ENCODE measurements at regions not wholly inside any gene's neighbourhood (a gene's known extent, or its start where the extent isn't known, plus 50 kb on each side); places are given as distances from the start of the nearest gene placed in this dataset.
A peak's percentile ranks its signal among the peaks of the same experiment; 100 is the strongest.
"Not testable (repeated sequence)": the region's sequence is repeated elsewhere in the genome, so short reads cannot be mapped to it uniquely, and the experiment has no call there.

- DNase-seq (ENCODE audit: low read depth), result peak; percentile 54
These were observed 90.6 kb downstream of the ANXA2R start for GRCh38 chr5:42949348-42950115.

- DNase-seq (ENCODE audit: low read depth), result no peak
These were observed 91.2 kb downstream of the ANXA2R start for GRCh38 chr5:42948961-42949347.

- peak; percentile 91 for DNase-seq (ENCODE audit: low read depth)
These were observed 95.1 kb downstream of the ANXA2R start for GRCh38 chr5:42944989-42945388.

GRCh38 chr5:42943931-42944631 lies 96.0 kb downstream of the ANXA2R start:
- DNase-seq (ENCODE audit: low read depth), result no peak

GRCh38 chr5:42940853-42941252 lies 99.3 kb downstream of the ANXA2R start:
- DNase-seq (ENCODE audit: low read depth), result peak; percentile 35

- DNase-seq (ENCODE audit: low read depth), result not testable (repeated sequence)
These were observed 108.1 kb downstream of the ANXA2R start for GRCh38 chr5:42932011-42932410.

GRCh38 chr5:42931451-42931850 lies 108.7 kb downstream of the ANXA2R start:
- DNase-seq (ENCODE audit: low read depth), result not testable (repeated sequence)

GRCh38 chr5:42930934-42931333 lies 109.2 kb downstream of the ANXA2R start:
- no peak for DNase-seq (ENCODE audit: low read depth)

- no peak for DNase-seq (ENCODE audit: low read depth)
These were observed 110.2 kb downstream of the ANXA2R start for GRCh38 chr5:42929871-42930270.

- DNase-seq (ENCODE audit: low read depth), result no peak
These were observed 112.4 kb downstream of the ANXA2R start for GRCh38 chr5:42927730-42928129.

- no peak for DNase-seq (ENCODE audit: low read depth)
These were observed 113.0 kb upstream of the SELENOP start for GRCh38 chr5:42924686-42925085.

GRCh38 chr5:42924226-42924625 lies 112.5 kb upstream of the SELENOP start:
- no peak for DNase-seq (ENCODE audit: low read depth)

- no peak for DNase-seq (ENCODE audit: low read depth)
These were observed 112.0 kb upstream of the SELENOP start for GRCh38 chr5:42923710-42924109.

GRCh38 chr5:42919600-42919999 lies 107.9 kb upstream of the SELENOP start:
- peak; percentile 75 for DNase-seq (ENCODE audit: low read depth)

- DNase-seq (ENCODE audit: low read depth), result no peak
These were observed 103.7 kb upstream of the SELENOP start for GRCh38 chr5:42915306-42915866.

GRCh38 chr5:42912184-42912798 lies 100.6 kb upstream of the SELENOP start:
- peak; percentile 53 for DNase-seq (ENCODE audit: low read depth)

- peak; percentile 80 for DNase-seq (ENCODE audit: low read depth)
These were observed 97.1 kb upstream of the SELENOP start for GRCh38 chr5:42908509-42909488.

GRCh38 chr5:42908086-42908485 lies 96.4 kb upstream of the SELENOP start:
- DNase-seq (ENCODE audit: low read depth), result no peak

GRCh38 chr5:42905827-42906226 lies 94.1 kb upstream of the SELENOP start:
- no peak for DNase-seq (ENCODE audit: low read depth)

- no peak for DNase-seq (ENCODE audit: low read depth)
These were observed 89.0 kb upstream of the SELENOP start for GRCh38 chr5:42900734-42901133.

GRCh38 chr5:42898760-42899159 lies 87.1 kb upstream of the SELENOP start:
- DNase-seq (ENCODE audit: low read depth), result no peak

Data from renal cortical epithelial cell (primary cell).